Fibroblast of mammary gland (primary cell): ENCODE measurements at regions not wholly inside any gene's neighbourhood (a gene's known extent, or its start where the extent isn't known, plus 50 kb on each side); places are given as distances from the start of the nearest gene placed in this dataset.

Experiments used
- DNase-seq: peaks from one replicate; pipeline ENCODE4 v3.0.0-alpha.2; 2010; ENCODE audit warnings: low read depth
- H3K4me3 ChIP-seq: 2 replicates; pipeline ENCODE4 v1.5.1; 2011; ENCODE audit warnings: low read depth, mild to moderate bottlenecking, low read length, moderate library complexity; ENCODE audit not compliant: control insufficient read depth
- TF ChIP-seq, protein P1 (sequence below): conservative IDR thresholded peaks from 2 replicates; pipeline ENCODE4 v1.5.1; 2011; ENCODE audit warnings: low read depth, low read length, inconsistent platforms; ENCODE audit not compliant: control insufficient read depth, insufficient read depth

DNA sequence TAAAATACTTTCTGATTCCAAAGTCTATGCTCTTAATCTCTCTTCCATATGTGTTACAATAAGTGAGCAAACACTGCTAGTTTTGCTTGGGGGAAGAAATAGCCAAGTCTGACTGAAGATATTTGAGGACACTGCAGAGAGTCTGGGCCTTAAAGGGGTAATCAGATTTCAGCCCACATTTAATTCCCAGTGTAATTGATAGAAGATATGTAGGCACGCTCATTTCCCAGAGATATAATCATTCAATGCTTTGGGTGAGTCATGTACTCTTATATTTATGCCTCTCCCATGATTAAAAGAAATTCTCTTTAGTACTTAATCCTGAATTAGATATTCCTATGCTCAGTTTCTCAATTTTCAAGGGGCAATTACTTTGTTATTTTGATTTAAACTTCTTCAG is 178.1 kb upstream of the POM121L12 start:
- TF ChIP-seq, protein P1, sequence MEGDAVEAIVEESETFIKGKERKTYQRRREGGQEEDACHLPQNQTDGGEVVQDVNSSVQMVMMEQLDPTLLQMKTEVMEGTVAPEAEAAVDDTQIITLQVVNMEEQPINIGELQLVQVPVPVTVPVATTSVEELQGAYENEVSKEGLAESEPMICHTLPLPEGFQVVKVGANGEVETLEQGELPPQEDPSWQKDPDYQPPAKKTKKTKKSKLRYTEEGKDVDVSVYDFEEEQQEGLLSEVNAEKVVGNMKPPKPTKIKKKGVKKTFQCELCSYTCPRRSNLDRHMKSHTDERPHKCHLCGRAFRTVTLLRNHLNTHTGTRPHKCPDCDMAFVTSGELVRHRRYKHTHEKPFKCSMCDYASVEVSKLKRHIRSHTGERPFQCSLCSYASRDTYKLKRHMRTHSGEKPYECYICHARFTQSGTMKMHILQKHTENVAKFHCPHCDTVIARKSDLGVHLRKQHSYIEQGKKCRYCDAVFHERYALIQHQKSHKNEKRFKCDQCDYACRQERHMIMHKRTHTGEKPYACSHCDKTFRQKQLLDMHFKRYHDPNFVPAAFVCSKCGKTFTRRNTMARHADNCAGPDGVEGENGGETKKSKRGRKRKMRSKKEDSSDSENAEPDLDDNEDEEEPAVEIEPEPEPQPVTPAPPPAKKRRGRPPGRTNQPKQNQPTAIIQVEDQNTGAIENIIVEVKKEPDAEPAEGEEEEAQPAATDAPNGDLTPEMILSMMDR: no peak
- DNase-seq: no peak
- no peak overlapping the region for H3K4me3 ChIP-seq

DNA sequence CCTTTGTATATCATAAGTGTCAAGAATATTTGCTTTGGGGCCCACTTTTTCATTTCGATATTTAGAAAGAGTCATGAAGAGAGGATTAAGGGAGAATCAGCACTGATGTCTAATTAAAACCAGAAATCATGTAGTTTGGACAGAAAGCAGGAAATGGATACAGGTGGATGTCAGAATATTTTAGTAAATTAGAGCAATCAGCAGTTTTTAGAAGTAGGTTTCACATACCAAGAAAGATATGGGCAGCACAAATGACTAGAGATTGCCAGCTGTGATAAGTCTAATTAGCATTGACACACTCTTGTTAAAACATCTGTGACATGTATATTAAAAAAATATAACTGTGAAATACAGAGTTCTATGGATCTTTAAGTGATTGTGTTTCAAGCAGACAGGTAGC is 180.8 kb upstream of the POM121L12 start:
- TF ChIP-seq, protein P1: no peak
- H3K4me3 ChIP-seq: no peak overlapping the region
- DNase-seq: no peak

DNA sequence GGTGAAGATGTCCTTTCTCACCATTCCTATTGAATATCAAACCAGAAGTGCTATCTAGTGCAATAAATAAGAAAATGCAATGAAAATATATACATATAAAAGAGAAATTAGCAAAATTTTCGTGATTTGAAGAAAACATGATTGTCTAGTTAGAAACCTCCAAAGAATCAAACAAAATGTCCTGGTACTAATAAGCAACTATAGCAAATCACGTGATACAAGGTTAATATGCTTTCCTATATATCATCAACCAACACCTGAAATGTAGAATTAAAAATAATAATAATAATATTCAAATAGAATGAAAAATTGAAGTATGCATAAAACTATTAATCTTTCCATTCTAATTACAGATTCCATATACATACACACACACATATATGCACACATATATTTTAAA is 183.9 kb upstream of the POM121L12 start:
- H3K4me3 ChIP-seq: no peak overlapping the region
- TF ChIP-seq, protein P1: no peak
- DNase-seq: no peak

DNA sequence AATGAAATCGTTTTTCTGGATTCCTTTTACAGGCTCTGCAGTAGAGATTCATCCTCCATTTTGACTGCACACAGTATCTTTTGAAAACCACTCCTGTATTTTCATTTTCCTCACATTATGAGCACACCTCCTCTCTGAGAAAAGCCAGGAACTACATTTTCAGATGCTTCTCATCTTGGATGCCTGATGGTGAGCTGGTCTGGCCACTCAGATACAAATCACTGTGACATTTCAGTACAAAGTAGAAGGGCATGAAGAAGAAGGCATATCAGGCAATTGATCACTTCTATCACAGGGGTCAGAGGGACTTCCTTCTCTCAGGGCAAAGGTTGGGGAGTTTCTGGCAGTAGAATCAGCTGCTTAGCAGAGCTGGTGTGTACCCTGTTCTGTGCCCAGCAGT is 192.0 kb upstream of the POM121L12 start:
- DNase-seq: no peak
- H3K4me3 ChIP-seq: no peak overlapping the region
- TF ChIP-seq, protein P1: no peak

- DNase-seq: no peak
- TF ChIP-seq, protein P1: no peak
- no peak overlapping the region for H3K4me3 ChIP-seq
These were observed 193.1 kb upstream of the POM121L12 start for GRCh38 chr7:52842202-52842900.

DNA sequence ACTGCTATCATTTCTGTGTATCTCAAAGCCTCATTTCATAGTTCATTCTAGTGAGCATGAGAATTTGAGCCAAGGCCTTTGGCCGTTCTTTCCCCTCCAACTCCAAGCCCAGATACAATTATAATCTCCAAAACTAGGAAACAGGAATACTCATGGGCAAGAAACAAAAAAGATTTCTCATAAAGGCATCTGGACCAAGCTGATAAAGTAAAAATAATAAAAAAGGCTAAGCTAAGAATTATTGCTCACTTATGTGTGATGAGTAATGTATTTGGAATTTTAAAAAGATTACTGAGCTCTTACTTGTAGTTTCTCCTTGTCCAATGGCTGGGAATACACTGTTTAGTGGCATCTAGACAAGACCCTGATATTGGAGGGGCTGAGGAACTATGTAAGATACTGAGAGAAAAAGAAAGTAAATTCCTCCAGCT is 196.4 kb upstream of the POM121L12 start:
- no peak for DNase-seq
- no peak overlapping the region for H3K4me3 ChIP-seq
- TF ChIP-seq, protein P1: no peak

GRCh38 chr7:52831321-52831720 is 204.1 kb upstream of the POM121L12 start:
- no peak for DNase-seq
- no peak overlapping the region for H3K4me3 ChIP-seq
- TF ChIP-seq, protein P1: no peak
